HG03060 (cell line): ENCODE measurements at regions not wholly inside any gene's neighbourhood (a gene's known extent, or its start where the extent isn't known, plus 50 kb on each side); places are given as distances from the start of the nearest gene placed in this dataset.

Experiments used
- ATAC-seq: cut with Tn5 transposase; IDR thresholded peaks from one replicate; pipeline ENCODE4 v1.9.1; 2021; ENCODE audit warnings: low read depth, moderate number of reproducible peaks; ENCODE audit not compliant: unreplicated experiment

- no peak for ATAC-seq
Observed at GRCh38 chr11:31870609-31871309, 59.6 kb upstream of the PAX6 start.

- ATAC-seq, result no peak
Observed at GRCh38 chr11:31869986-31870385, 58.9 kb upstream of the PAX6 start.

DNA sequence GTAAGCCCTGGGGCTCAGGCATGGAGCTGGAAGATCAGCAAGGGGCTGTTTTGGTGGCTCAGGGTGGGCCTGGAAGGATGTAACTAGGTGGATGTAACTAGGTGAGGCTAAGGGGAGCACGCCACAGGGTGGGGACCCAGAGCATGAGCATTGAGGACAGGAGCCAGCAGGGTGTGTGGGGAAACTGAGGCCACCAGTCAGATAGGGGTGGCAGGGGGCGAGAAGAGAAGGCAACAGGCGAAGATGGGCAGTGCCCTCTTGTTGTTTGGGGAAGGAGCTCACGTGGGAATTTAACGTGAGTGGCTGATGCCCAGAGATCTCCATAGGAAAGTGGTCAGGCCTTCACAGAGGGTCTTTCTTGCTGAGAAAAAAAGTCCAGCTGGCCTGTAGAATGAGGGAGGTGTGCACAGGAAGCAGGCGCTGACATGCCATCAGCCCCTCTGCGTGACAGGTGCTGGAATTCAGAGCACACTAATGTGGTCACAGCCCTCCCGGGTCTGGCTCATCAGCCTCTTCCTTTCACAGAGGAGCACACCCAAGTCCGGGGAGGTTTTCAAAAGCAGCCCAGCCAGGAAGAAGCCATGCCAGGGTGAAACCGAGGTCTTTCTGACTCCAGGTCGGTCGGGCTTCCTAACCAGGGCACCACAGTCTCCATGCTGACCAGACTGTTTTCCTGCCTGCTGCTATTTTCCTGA lies 54.6 kb upstream of the PAX6 start:
- no peak for ATAC-seq

DNA sequence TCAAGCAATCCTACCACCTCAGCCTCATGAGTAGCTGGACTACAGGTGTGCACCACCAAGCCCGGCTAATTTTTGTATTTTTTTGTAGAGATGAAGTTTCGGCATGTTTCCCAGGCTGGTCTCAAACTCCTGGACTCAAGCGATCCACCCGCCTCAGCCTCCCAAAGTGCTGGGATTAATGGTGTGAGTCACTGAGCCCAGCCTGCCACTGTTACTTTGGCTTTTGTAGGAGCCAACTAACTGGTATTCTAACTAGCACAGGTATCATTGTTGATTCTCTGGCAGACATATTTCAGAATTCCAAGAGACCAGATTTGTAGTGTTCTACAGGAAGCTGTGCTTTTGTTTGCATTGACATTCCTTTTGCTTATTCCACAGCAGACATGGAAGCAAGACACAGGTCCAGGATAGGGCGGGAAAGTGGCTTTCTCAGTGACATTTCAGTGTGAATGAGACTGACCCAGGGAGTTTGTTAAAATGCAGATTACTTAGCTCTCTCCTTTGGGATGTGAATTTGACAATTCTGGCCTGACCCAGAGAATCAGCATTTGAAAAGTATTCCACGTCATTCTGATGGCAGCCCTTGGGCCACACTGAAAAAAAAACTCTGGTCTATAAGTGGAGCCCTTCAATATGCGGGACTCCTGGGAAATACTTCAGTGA lies 52.2 kb upstream of the PAX6 start:
- ATAC-seq, result no peak

DNA sequence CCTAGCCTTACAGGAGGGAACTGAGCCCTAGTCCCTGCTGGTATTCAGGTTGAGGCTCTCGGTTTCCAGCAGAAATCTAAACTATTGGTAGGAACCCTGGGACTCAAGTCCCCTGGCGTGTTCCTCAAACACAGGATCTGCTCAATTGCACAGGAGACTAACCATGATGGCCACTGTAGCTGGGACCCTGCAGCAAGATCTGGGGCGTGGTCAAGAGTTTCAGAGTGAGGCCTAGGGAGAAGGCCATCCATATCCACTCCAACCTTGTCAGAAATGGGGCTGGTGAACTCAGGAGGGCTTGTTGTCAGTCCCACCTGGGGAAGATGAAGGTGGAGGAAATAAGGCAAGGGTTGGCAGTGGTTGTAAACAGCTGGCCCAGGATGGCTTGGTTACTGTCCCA lies 49.9 kb upstream of the PAX6 start:
- no peak for ATAC-seq
